H4 (cell line): ENCODE measurements at regions not wholly inside any gene's neighbourhood (a gene's known extent, or its start where the extent isn't known, plus 50 kb on each side); places are given as distances from the start of the nearest gene placed in this dataset.

ENCODE experiments used
- DNase-seq: peaks from one replicate; pipeline ENCODE4 v3.0.0-alpha.2; 2015; ENCODE audit warnings: low spot score

DNA sequence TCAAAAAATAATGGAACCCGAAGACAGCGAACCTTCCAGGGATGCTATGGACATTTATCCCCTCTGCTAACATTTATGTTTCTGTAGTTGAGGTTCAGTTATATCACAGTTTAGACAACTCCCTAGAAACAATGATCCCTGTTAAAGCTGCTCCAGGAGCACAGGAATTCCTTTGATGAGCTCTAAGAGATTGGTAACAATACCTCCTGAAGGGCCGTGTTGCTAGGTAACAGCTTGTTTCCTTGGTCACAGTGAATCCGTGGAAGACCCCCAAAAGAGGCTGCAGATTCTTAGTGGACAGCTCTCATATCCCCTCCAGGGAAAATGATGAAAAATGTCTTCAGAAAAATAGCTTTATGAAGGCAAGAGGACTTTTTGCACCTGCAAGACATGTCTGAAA is 160.2 kb downstream of the SERPINI1 start:
- no peak for DNase-seq

DNA sequence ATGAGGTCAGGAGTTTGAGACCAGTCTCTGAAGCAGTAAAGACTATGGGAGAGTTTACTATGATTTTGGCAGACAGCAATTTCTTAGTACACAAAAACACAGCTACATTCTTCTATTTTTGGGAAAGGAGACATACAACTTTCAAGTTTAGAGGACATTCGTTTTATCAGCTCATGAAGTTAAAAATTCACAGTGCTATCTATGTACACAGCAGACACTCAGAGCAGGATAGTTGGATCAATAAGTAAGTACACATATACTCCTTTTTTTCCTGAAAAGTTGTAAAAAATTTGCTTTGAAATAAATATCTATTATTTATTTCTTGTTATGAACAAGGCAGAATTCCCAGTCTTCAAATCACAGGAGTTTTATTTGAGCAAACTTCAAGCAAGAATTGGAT is 159.7 kb downstream of the SERPINI1 start:
- no peak for DNase-seq

- no peak for DNase-seq
Observed at GRCh38 chr3:167892205-167892604, 156.7 kb downstream of the SERPINI1 start.

DNA sequence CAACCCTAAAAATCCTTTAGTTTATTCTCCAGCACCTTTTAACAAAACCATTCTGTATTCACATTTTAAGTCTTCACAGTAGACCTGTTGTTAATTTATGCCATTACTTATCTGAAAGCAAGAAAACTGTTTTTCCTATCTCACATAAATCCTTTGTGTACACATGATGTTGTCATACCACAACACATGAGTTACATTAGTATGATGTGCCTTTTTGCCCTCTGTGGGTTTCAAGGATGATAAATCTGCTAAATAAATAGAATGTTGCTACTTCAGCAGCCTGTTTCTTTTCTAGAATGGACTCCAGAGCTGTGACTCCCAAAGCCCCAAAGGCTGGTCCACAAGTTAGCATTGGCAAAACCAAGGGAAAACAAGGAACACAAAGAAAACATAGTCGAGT is 151.6 kb downstream of the SERPINI1 start:
- DNase-seq: peak; percentile 82

GRCh38 chr3:167886690-167887089 is 151.2 kb downstream of the SERPINI1 start:
- peak; percentile 26 for DNase-seq

DNA sequence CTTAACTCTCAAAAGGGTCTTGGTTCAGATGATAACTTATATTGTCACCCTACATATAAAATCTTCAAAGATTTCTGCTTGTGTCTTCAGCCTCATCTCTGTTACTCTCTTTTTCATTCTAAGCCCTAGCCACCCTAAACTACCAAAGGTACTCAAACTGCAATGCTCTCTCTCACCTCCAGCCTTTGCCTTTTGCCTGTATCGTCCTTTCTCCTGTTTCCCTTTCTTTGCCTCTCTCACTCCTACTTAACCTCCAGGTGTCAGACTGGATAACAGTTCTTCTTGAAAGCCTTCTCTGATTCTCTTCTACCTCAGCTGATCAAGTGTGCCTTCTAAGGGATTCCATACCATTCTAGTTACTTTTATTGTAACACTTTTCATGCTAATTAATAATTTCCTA is 149.8 kb downstream of the SERPINI1 start:
- DNase-seq: no peak

- no peak for DNase-seq
Observed at GRCh38 chr3:167884481-167884880, 149.0 kb downstream of the SERPINI1 start.

DNA sequence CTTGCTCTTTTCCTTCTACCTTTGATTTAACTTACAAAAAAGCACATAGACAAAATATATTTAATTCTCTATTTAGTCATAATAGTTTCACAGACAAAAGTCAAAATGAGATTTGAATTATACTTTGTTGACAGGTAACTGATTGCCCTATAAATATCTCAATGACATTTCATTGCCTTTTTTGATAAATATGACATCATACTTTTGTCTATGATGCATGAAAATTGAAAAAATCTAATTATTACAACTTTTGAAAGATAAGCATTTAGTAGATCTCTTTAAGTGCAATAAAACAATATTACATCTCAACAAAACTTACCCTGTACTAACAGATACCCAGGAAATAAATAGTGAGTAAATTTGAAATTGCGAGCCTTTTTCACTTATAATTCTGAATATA is 147.9 kb downstream of the SERPINI1 start:
- no peak for DNase-seq

DNA sequence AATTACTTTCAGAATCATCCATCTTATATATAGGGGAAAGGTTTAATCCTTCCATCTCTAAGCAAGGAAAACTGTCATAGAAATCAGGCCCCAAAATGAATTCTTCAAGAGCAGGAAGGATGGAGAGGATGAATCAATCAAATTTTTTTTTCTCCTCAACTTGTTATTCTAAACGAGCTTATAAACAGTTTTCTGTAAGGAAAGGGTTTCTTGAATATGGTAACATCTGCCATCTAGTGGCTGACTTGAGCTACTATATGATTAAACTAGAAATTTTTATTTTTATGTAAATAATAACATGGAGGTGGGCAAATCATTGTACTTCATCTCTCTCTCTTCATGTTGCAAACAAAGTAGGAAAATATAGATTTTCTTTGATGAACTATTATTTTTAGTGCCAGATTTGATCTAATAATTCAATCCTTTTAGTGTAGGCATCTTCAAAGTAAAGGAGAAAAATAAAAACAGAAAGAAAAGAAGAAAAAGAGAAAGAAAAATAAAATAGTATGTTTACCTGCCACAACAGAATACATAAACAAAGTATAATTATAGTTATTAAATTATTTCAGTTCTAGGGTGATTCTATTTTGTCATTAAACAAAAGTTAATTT is 146.6 kb downstream of the SERPINI1 start:
- peak; percentile 78 for DNase-seq

DNA sequence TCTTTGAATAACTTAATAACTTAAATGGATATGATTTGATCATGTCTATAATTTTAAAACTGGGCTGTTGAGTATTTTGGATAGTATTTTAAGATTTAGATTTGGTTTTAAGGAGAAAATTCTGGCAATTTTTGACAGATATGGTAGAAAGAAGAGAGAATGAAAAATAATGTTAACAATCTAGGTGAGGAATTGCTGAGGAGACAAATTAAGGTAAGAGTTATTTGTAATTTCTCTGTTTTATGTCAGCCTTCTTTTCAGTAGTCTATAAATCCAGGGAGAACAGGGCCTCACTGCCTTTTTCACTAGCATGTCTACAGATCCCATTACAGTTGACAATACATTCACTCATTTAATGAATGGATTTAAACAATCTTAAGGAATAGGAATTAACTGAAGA is 144.7 kb downstream of the SERPINI1 start:
- DNase-seq: no peak

- peak; percentile 94 for DNase-seq
Observed at GRCh38 chr3:167876620-167877281, 141.2 kb downstream of the SERPINI1 start.
